Endothelial cell of umbilical vein (primary cell): ENCODE measurements at regions not wholly inside any gene's neighbourhood (a gene's known extent, or its start where the extent isn't known, plus 50 kb on each side); places are given as distances from the start of the nearest gene placed in this dataset.
A peak's percentile ranks its signal among the peaks of the same experiment; 100 is the strongest.

Source experiments
- BruUV-seq: library from RNA; stranded (reverse); fragments of 400-500 nt; replicated peaks from 2 replicates; lab custom pipeline; 2021; lab: Mats Ljungman, UMichigan
- CTCF ChIA-PET: fragments of 300-600, 350-600 bp; sonication (Branson Sonifier 250); formaldehyde crosslinking; loops from one replicate; lab custom pipeline; 2021; ENCODE audit warnings: antibody characterized with exemption, inconsistent platforms; lab: Charles Lee
- POLR2A ChIA-PET: fragments of 300-600, 350-600 bp; sonication (Branson Sonifier 250); formaldehyde crosslinking; loops from one replicate; lab custom pipeline; 2021; ENCODE audit warnings: antibody characterized with exemption, inconsistent platforms; lab: Charles Lee
- DNase-seq: peaks from one replicate; pipeline ENCODE4 v3.0.0-alpha.2; 2011; ENCODE audit warnings: low read depth, low spot score
- FAIRE-seq: peaks from 2 replicates; lab custom pipeline; 2011; peaks lifted over from hg19 to GRCh38; lab: Jason Lieb, UNC
- H2AFZ ChIP-seq: 2 replicates; pipeline ENCODE4 v1.6.0; 2012; ENCODE audit warnings: low read depth, low read length, control low read depth, inconsistent platforms
- H3K27ac ChIP-seq: 2 replicates; pipeline ENCODE4 v1.5.1; 2011; ENCODE audit warnings: low read depth, mild to moderate bottlenecking, control low read depth, low read length, moderate library complexity; ENCODE audit not compliant: insufficient read depth
- H3K27me3 ChIP-seq, 2 experiments: 2 replicates each; pipeline versions ENCODE4 v1.6.0 to v1.6.1; 2011; ENCODE audit warnings: low read length in 2 of 2, mixed read lengths in 1 of 2; ENCODE audit not compliant: control insufficient read depth in 2 of 2, insufficient read depth in 2 of 2
- H3K36me3 ChIP-seq, 2 experiments: 2 replicates in 1 of 2; 3 replicates in 1 of 2; pipeline ENCODE4 v1.5.1; 2011; ENCODE audit warnings: low read length in 2 of 2, mild to moderate bottlenecking in 1 of 2, moderate library complexity in 1 of 2; ENCODE audit not compliant: control insufficient read depth in 2 of 2, insufficient read depth in 2 of 2; ENCODE audit errors: extremely low read depth in 1 of 2
- H3K4me1 ChIP-seq: 3 replicates; pipeline ENCODE4 v1.5.1; 2011; ENCODE audit warnings: mild to moderate bottlenecking, low read length; ENCODE audit not compliant: control insufficient read depth, insufficient read depth; ENCODE audit errors: extremely low read depth
- H3K4me2 ChIP-seq: 2 replicates; pipeline ENCODE4 v1.6.1; 2011; ENCODE audit warnings: low read length, control low read depth, mixed read lengths; ENCODE audit not compliant: insufficient read depth
- H3K4me3 ChIP-seq, 3 experiments: fragments of 200-600 bp in 1 of 3; sonication (generic), shearing (Covaris generic) in 1 of 3; replicated peaks in 1 of 3; 2 replicates each; pipeline ENCODE4 v1.5.1; 2011 to 2016; ENCODE audit warnings: control low read depth in 3 of 3, low read length in 3 of 3, mild to moderate bottlenecking in 2 of 3, inconsistent platforms in 1 of 3, low read depth in 1 of 3, moderate library complexity in 1 of 3; ENCODE audit not compliant: insufficient read depth in 1 of 3
- H3K79me2 ChIP-seq: 2 replicates; pipeline ENCODE4 v1.6.0; 2012; ENCODE audit warnings: low read length, inconsistent platforms; ENCODE audit not compliant: control insufficient read depth, insufficient read depth
- H3K9ac ChIP-seq: replicated peaks from 2 replicates; pipeline ENCODE3; 2011; ENCODE audit warnings: low read length, control low read depth; ENCODE audit not compliant: insufficient read depth; ENCODE audit errors: extremely low read depth
- H3K9me1 ChIP-seq: replicated peaks from 3 replicates; pipeline ENCODE4 v1.6.0; 2011; ENCODE audit warnings: mild to moderate bottlenecking, low read length; ENCODE audit not compliant: control insufficient read depth, insufficient read depth; ENCODE audit errors: extremely low read depth
- H3K9me3 ChIP-seq: replicated peaks from 2 replicates; pipeline ENCODE4 v1.5.1; 2012; ENCODE audit warnings: low read length, inconsistent platforms; ENCODE audit not compliant: control insufficient read depth, insufficient read depth
- H4K20me1 ChIP-seq: replicated peaks from 2 replicates; pipeline ENCODE3; 2011; ENCODE audit warnings: mild to moderate bottlenecking, low read length; ENCODE audit not compliant: control insufficient read depth, insufficient read depth; ENCODE audit errors: extremely low read depth
- CTCF ChIP-seq, 2 donors: IDR thresholded peaks; 1 replicate in 1 of 2; 2 replicates in 1 of 2; pipeline ENCODE4 v1.5.1; 2011; ENCODE audit warnings: low read length in 2 of 2, mild to moderate bottlenecking in 2 of 2, moderate library complexity in 2 of 2, control low read depth in 1 of 2, inconsistent platforms in 1 of 2, low read depth in 1 of 2; ENCODE audit not compliant: insufficient read depth in 1 of 2; ENCODE audit errors: extremely low read depth in 1 of 2
- EZH2 ChIP-seq: IDR thresholded peaks from 2 replicates; pipeline ENCODE4 v1.6.1; 2012; ENCODE audit warnings: borderline replicate concordance, low read depth, mild to moderate bottlenecking, moderate library complexity, low read length, inconsistent platforms; ENCODE audit not compliant: severe bottlenecking
- FOS ChIP-seq: IDR thresholded peaks from 2 replicates; pipeline ENCODE4 v1.6.1; 2011; ENCODE audit warnings: mild to moderate bottlenecking, low read length, moderate library complexity, borderline replicate concordance; ENCODE audit not compliant: insufficient read depth
- GATA2 ChIP-seq: IDR thresholded peaks from 2 replicates; pipeline ENCODE4 v1.7.0; 2011; ENCODE audit warnings: low read depth, mild to moderate bottlenecking, moderate library complexity, mixed read lengths, low read length; ENCODE audit not compliant: insufficient read length, insufficient read depth
- JUN ChIP-seq: IDR thresholded peaks from 2 replicates; pipeline ENCODE4 v1.6.1; 2011; ENCODE audit warnings: borderline replicate concordance, low read depth; ENCODE audit not compliant: insufficient read length, insufficient read depth
- MAX ChIP-seq: IDR thresholded peaks from 2 replicates; pipeline ENCODE4 v1.6.1; 2011; ENCODE audit not compliant: insufficient read depth, insufficient read length
- MYC ChIP-seq: IDR thresholded peaks from one replicate; pipeline ENCODE4 v1.6.1; 2011; ENCODE audit warnings: mild to moderate bottlenecking, low read depth, low read length
- POLR2A ChIP-seq: IDR thresholded peaks from 2 replicates; pipeline ENCODE4 v1.6.1; 2012; ENCODE audit warnings: low read depth, mild to moderate bottlenecking, control low read depth, low read length
- POLR2AphosphoS5 ChIP-seq: IDR thresholded peaks from 2 replicates; pipeline ENCODE4 v1.6.1; 2012; ENCODE audit warnings: low read depth, mild to moderate bottlenecking, control low read depth, low read length, moderate library complexity; ENCODE audit not compliant: insufficient read depth
- dilution Hi-C: fragments of 300-500 bp; cut with MboI; formaldehyde crosslinking; loops from one replicate; pipeline ENCODE4 v1.15.0; 2019; ENCODE audit warnings: low sequenced_read_pairs; ENCODE audit not compliant: extremely low pct_ligation_motif_present
- intact Hi-C: fragments of 100-400 bp; cut with micrococcal nuclease; formaldehyde crosslinking; loops from one replicate; pipeline ENCODE4 v1.10.0; 2022

- H3K4me2 ChIP-seq: no peak overlapping the region
- H3K79me2 ChIP-seq: no peaks in the 10 kb centered on the region
- TF ChIP-seq JUN: no peak
- H3K27ac ChIP-seq: no peak overlapping the region
- intact Hi-C loops: no loop called here
- no peaks in the 10 kb centered on the region for H4K20me1 ChIP-seq
- no peak overlapping the region for H3K9ac ChIP-seq
- FAIRE-seq: peak; percentile 21
- no peaks in the 10 kb centered on the region for H3K4me1 ChIP-seq
- POLR2A ChIA-PET: no interaction called here
- no peak overlapping the region for H2AFZ ChIP-seq
- H3K9me1 ChIP-seq: no peaks in the 10 kb centered on the region
- dilution Hi-C loops: no loop called here
- no peak for DNase-seq
- no peak overlapping the region for H3K4me3 ChIP-seq
- H3K36me3 ChIP-seq: no peaks in the 10 kb centered on the region
- H3K27me3 ChIP-seq: no peaks in the 10 kb centered on the region
- H3K9me3 ChIP-seq: no peaks in the 10 kb centered on the region
- BruUV-seq: no TSS peak
- CTCF ChIA-PET: no interaction called here
Observed at GRCh38 chr1:218536296-218536986, 191.3 kb downstream of the TGFB2 start.

DNA sequence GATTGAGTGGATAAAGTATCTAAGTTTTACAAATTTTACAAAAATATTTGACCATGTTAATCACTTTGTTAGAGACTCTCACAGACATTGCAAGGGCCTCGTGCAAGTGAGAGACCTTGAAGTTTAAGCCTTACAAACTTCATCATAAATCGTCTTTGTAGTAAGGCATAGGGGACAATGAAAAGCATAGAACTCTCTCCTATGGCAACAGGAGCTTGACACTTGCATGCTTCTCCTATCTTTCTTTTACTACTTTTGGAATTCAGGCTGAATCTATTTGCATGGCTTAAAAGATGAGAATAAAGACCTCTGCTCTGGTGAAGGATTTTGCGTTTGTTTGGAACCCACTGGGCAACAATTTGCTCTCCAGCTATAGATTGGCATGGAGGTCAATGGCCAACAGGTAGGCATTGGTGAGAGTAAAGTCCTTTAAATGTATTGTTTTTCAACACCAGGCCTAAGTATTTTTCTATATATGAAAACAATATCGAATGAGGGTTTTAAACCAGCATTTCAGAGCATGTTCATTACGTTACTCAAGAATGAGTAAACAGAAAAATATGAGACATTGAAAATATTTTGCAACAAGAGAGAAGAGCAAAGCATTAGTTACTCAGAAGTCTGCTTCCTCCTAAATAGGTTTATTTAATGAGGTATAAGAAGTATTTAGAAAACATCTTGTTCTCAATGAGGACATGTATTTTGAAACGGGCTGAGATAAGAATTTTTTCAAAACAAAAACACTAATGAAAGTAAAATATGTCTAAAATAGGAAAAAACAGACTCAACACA lies 192.2 kb downstream of the TGFB2 start:
- Histone ChIP-seq H3K9me3 (no peaks in the 10 kb centered on the region), H3K27ac (no peak overlapping the region), H3K79me2 (no peaks in the 10 kb centered on the region), H3K4me2 (no peak overlapping the region), H3K27me3 (no peaks in the 10 kb centered on the region), H3K9ac (no peak overlapping the region), H3K4me1 (no peaks in the 10 kb centered on the region), H3K4me3 (no peak overlapping the region), H4K20me1 (no peaks in the 10 kb centered on the region), H3K36me3 (no peaks in the 10 kb centered on the region), H3K9me1 (no peaks in the 10 kb centered on the region), H2AFZ (no peak overlapping the region)
- dilution Hi-C loops: no loop called here
- FAIRE-seq: no peak
- no peak for TF ChIP-seq JUN
- no peak for TF ChIP-seq FOS
- TF ChIP-seq MYC: no peak
- TF ChIP-seq GATA2: no peak
- no peak for TF ChIP-seq MAX
- no peak for TF ChIP-seq POLR2AphosphoS5
- no peak for TF ChIP-seq CTCF (IDR thresholded peaks at IDR 0.05; ENCODE audit: extremely low read depth in 1 of 2, insufficient read depth in 1 of 2, low read depth in 1 of 2, low read length in 2 of 2)
- no peak for TF ChIP-seq POLR2A
- no peak for TF ChIP-seq EZH2
- BruUV-seq: no TSS peak
- DNase-seq: no peak
- POLR2A ChIA-PET: no interaction called here
- intact Hi-C loops: no loop called here
- CTCF ChIA-PET: no interaction called here
